Esophagus squamous epithelium (tissue), 5 donors: ENCODE measurements at regions not wholly inside any gene's neighbourhood (a gene's known extent, or its start where the extent isn't known, plus 50 kb on each side); places are given as distances from the start of the nearest gene placed in this dataset.

Source experiments
- DNase-seq: peaks from one replicate; lab custom pipeline; 2025; lab: John Stamatoyannopoulos, UW
- H3K27ac ChIP-seq, 4 donors: fragments of 200-600 bp; sonication (generic); one replicate each; pipeline ENCODE4 v1.5.1; 2016 to 2019; ENCODE audit warnings: mild to moderate bottlenecking in 1 of 4
- H3K27me3 ChIP-seq, 4 donors: fragments of 200-600 bp; sonication (generic); 1 replicate in 3 of 4; 2 replicates in 1 of 4; pipeline versions ENCODE4 v1.5.1 to v1.6.0; 2017 to 2021; ENCODE audit warnings: antibody characterized with exemption in 1 of 4
- H3K36me3 ChIP-seq, 3 donors: fragments of 200-600 bp; sonication (generic); one replicate each; pipeline ENCODE4 v1.5.1; 2016 to 2019
- H3K4me1 ChIP-seq, 3 donors: fragments of 200-600 bp; sonication (generic); one replicate each; pipeline ENCODE4 v1.5.1; 2017 to 2019
- H3K4me3 ChIP-seq, 4 donors: fragments of 200-600 bp; sonication (generic); 1 replicate in 3 of 4; 2 replicates in 1 of 4; pipeline ENCODE4 v1.5.1; 2016 to 2019; ENCODE audit warnings: mild to moderate bottlenecking in 2 of 4, moderate library complexity in 1 of 4
- H3K9me3 ChIP-seq, 3 donors: fragments of 200-600 bp; sonication (generic); one replicate each; pipeline ENCODE4 v1.5.1; 2016 to 2019
- POLR2A ChIP-seq, 4 donors: fragments of 450-650 bp; IDR thresholded peaks; one replicate each; pipeline ENCODE4 v1.6.1; 2017; ENCODE audit warnings: antibody characterized with exemption in 4 of 4, mild to moderate bottlenecking in 4 of 4, moderate library complexity in 3 of 4
- WGBS, 2 donors: methylation state at CpG; one replicate each; pipeline ENCODE4 v1.1.5; 2018; 5-methylcytosine and 5-hydroxymethylcytosine counted together
- intact Hi-C: fragments of 100-400 bp; cut with DNase I; formaldehyde crosslinking; loops from one replicate; pipeline ENCODE4 v1.15.0; 2022
- TF ChIP-seq, protein P1 (sequence below), 6 experiments: fragments of 450-650 bp in 4 of 6; fragments of 200-600 bp in 2 of 6; sonication (generic) in 2 of 6; IDR thresholded peaks; one replicate each; pipeline ENCODE4 v1.5.1; 2016 to 2019; ENCODE audit warnings: antibody characterized with exemption in 6 of 6, mild to moderate bottlenecking in 4 of 6, moderate library complexity in 4 of 6
- donor health status: DM: yes; HTN: yes; CAD: no.

DNA sequence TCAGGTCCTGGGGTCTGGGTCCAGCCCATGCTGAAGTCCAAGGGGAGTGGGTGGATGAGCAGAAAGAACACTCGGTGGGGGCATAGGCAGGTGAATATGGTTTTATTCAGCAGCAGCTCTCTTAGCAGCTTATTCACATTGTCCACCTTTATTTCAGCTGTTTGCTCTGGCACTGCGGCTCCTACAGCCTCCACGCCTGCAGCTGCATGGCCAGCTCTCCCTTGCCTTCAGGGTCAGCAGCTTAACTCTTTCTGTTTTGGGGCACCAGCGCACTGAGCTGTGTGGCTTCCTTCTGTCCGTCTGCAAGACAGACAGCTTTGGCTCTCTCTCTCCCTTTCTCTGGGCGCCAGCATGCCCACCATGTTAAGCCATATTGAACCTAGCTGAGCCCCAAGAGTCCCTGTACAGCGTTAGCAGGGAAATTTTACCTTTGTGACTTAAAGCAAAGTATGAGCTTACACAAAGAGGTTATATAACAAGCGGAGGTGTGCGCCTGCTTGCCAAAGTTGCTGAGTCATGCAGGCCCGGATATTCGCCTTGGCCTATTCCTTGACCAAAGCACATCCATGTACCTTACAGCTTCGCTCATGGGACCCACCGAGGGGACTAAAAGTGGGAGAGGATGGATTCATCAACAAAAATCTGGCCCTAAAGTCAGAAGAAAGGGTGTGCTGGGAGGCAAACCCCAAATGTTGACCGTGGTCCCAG is 170.1 kb upstream of the PFN2 start:
- intact Hi-C loops = no loop called here

DNA sequence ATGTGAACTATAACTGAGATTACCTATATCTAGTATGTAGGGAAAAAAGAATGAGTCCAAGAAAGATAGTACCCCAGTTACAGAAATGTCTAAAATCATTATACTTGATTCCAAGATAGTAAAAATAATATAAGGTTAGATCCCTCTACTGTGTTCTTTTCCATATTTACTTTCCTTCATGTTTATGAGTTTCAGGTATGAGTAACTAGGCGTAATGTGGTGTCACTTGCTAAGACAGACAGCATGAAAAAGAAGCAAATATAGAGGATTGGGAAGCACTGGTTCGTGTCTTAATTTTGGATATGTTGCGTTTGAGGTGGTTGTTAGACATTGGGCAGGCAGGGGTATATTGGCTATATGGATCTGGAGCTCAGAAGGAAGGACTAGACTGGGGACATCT is 168.1 kb upstream of the PFN2 start:
- no peaks in the 10 kb centered on the region for H3K36me3 ChIP-seq
- intact Hi-C loops = no loop called here

More for the DNA sequence above, 170.1 kb upstream of the PFN2 start:
- DNase-seq = no peak
- 70 to 75% methylated on average over 12 to 13 of the region's 14 CpGs for WGBS, 2 donors
- no peaks in the 10 kb centered on the region for H3K9me3 ChIP-seq
- no peaks in the 10 kb centered on the region for H3K36me3 ChIP-seq
- no peak overlapping the region for H3K27ac ChIP-seq
- H3K4me1 ChIP-seq = no peaks in the 10 kb centered on the region
- no peak overlapping the region for H3K4me3 ChIP-seq
- no peaks in the 10 kb centered on the region for H3K27me3 ChIP-seq
- no peak for TF ChIP-seq POLR2A (IDR thresholded peaks at IDR 0.05)
- TF ChIP-seq, protein P1, sequence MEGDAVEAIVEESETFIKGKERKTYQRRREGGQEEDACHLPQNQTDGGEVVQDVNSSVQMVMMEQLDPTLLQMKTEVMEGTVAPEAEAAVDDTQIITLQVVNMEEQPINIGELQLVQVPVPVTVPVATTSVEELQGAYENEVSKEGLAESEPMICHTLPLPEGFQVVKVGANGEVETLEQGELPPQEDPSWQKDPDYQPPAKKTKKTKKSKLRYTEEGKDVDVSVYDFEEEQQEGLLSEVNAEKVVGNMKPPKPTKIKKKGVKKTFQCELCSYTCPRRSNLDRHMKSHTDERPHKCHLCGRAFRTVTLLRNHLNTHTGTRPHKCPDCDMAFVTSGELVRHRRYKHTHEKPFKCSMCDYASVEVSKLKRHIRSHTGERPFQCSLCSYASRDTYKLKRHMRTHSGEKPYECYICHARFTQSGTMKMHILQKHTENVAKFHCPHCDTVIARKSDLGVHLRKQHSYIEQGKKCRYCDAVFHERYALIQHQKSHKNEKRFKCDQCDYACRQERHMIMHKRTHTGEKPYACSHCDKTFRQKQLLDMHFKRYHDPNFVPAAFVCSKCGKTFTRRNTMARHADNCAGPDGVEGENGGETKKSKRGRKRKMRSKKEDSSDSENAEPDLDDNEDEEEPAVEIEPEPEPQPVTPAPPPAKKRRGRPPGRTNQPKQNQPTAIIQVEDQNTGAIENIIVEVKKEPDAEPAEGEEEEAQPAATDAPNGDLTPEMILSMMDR (IDR thresholded peaks at IDR 0.05) = no peak

GRCh38 chr3:150136242-150136641 is 165.5 kb upstream of the PFN2 start:
- H3K4me1 ChIP-seq = no peaks in the 10 kb centered on the region
- no peaks in the 10 kb centered on the region for H3K27me3 ChIP-seq
- TF ChIP-seq, protein P1 (IDR thresholded peaks at IDR 0.05) = no peak
- TF ChIP-seq POLR2A (IDR thresholded peaks at IDR 0.05) = no peak
- no peaks in the 10 kb centered on the region for H3K36me3 ChIP-seq
- no peak for DNase-seq
- no peaks in the 10 kb centered on the region for H3K9me3 ChIP-seq
- no peak overlapping the region for H3K4me3 ChIP-seq
- no peak overlapping the region for H3K27ac ChIP-seq
- intact Hi-C loops = no loop called here

More for the DNA sequence above, 168.1 kb upstream of the PFN2 start:
- DNase-seq = no peak
- TF ChIP-seq, protein P1 (IDR thresholded peaks at IDR 0.05) = no peak
- TF ChIP-seq POLR2A (IDR thresholded peaks at IDR 0.05) = no peak
- no peaks in the 10 kb centered on the region for H3K27me3 ChIP-seq
- no peaks in the 10 kb centered on the region for H3K4me1 ChIP-seq
- H3K27ac ChIP-seq = no peak overlapping the region
- H3K9me3 ChIP-seq = no peaks in the 10 kb centered on the region
- WGBS, 2 donors = 78 to 93% methylated on average over 3 of the region's 3 CpGs
- no peak overlapping the region for H3K4me3 ChIP-seq

GRCh38 chr3:150135287-150135721 is 164.6 kb upstream of the PFN2 start:
- no peak for DNase-seq
- no peak for TF ChIP-seq POLR2A (IDR thresholded peaks at IDR 0.05)
- TF ChIP-seq, protein P1 (IDR thresholded peaks at IDR 0.05) = no peak
- no peaks in the 10 kb centered on the region for H3K36me3 ChIP-seq
- H3K4me3 ChIP-seq = no peak overlapping the region
- H3K27ac ChIP-seq = no peak overlapping the region
- 73 to 83% methylated on average over 1 of the region's 1 CpG for whole genome bisulfite sequencing, 2 donors
- H3K4me1 ChIP-seq = no peaks in the 10 kb centered on the region
- intact Hi-C loops = no loop called here
- H3K27me3 ChIP-seq = no peaks in the 10 kb centered on the region
- H3K9me3 ChIP-seq = no peaks in the 10 kb centered on the region

DNA sequence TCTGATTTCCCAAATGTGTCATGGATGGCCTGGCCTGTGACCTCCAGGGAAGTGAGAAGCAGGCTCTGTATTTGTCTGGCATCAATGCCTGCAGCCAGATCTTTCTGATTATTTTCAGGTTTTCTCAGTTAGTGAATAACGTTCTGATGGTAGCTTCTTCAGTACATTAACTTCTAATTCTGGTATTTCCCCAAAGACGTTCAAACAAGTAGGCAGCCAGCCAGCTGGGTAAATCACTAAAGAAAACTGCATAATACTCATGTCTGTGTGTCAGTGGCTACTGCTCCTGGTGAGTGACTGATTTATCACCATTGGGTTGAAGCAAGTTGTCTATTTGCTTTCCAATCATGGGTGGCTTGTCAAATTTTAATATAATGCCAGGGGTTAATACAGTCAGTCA is 162.6 kb upstream of the PFN2 start:
- no peaks in the 10 kb centered on the region for H3K27me3 ChIP-seq
- no peak for DNase-seq
- H3K4me3 ChIP-seq = no peak overlapping the region
- H3K4me1 ChIP-seq = no peaks in the 10 kb centered on the region
- intact Hi-C loops = no loop called here
- H3K36me3 ChIP-seq = no peaks in the 10 kb centered on the region
- TF ChIP-seq, protein P1 (IDR thresholded peaks at IDR 0.05) = no peak
- no peak for TF ChIP-seq POLR2A (IDR thresholded peaks at IDR 0.05)
- H3K27ac ChIP-seq = no peak overlapping the region
- 21 to 44% methylated on average over 2 of the region's 2 CpGs for WGBS, 2 donors
- H3K9me3 ChIP-seq = no peaks in the 10 kb centered on the region
